Heart left ventricle (tissue), 13 donors: ENCODE measurements at regions not wholly inside any gene's neighbourhood (a gene's known extent, or its start where the extent isn't known, plus 50 kb on each side); places are given as distances from the start of the nearest gene placed in this dataset.

Experiments used
- CTCF ChIP-seq, 12 donors: fragments of 200-600 bp; sonication (generic) in 4 of 12; IDR thresholded peaks; one replicate each; pipeline versions ENCODE4 v1.5.0 to v1.8.0; 2018 to 2022; ENCODE audit warnings: antibody characterized with exemption in 12 of 12, mild to moderate bottlenecking in 5 of 12
- POLR2A ChIP-seq, 2 donors: fragments of 450-650 bp; IDR thresholded peaks; one replicate each; pipeline ENCODE4 v1.6.1; 2017; ENCODE audit warnings: antibody characterized with exemption in 2 of 2, mild to moderate bottlenecking in 2 of 2, moderate library complexity in 2 of 2
- donor health status: ischemic (EF 13 %, LVEDD 7.1; RV severe dilation, severe dysfunction).
- donor health status: DM: no; HTN: yes; CAD: no.
- donor health status: DM: no; HTN: no; CAD: no.
- donor health status: ischemic (EF 25% LVEDD 6.9; RV normal size, moderate dysfunction).
- donor health status: ischemic (EF 25% LVEDD 5.7; RV mildly dilated, moderate dysfunction).
- donor health status: ischemic (EF 35%, LVEDD 5.7; RV mildly dilated, moderate dysfunction).
- donor health status: nonischemic (EF 11% LVEDD 7.7; RV severe dilation, severe dysfunction).
- donor health status: DM: yes; HTN: yes; CAD: no.
- donor health status: PGD.
- donor health status: ischemic (EF 29% LVEDD 5.4; RV normal size, mild dysfunction).
- donor health status: nonischemic (EF 23%, LVEDD 6.1; RV moderate dilation, normal function).

GRCh38 chr2:176636401-176636800 is 367.2 kb downstream of the MTX2 start:
- no peak for TF ChIP-seq CTCF (IDR thresholded peaks at IDR 0.05)
- no peak for TF ChIP-seq POLR2A (IDR thresholded peaks at IDR 0.05)
